Aorta (tissue), 5 donors: ENCODE measurements at regions not wholly inside any gene's neighbourhood (a gene's known extent, or its start where the extent isn't known, plus 50 kb on each side); places are given as distances from the start of the nearest gene placed in this dataset.

Experiments
- ATAC-seq: fragments of 200-7000 bp; cut with Tn5 transposase; one replicate; pipeline ENCODE4 v1.9.1; 2022; ENCODE audit warnings: moderate library complexity; ENCODE audit not compliant: low FRiP score
- DNase-seq, 2 donors: peaks; one replicate each; pipeline ENCODE4 v3.0.0-alpha.2; 2020
- H3K27ac ChIP-seq, 2 donors: one replicate each; pipeline ENCODE4 v1.5.1; 2013; ENCODE audit warnings: low read length in 2 of 2, mild to moderate bottlenecking in 2 of 2, moderate library complexity in 2 of 2, control low read depth in 1 of 2, inconsistent platforms in 1 of 2, low read depth in 1 of 2
- H3K27me3 ChIP-seq, 2 donors: one replicate each; pipeline ENCODE4 v1.6.1; 2013; ENCODE audit warnings: control low read depth in 1 of 2, low read length in 1 of 2, mild to moderate bottlenecking in 1 of 2, moderate library complexity in 1 of 2; ENCODE audit not compliant: insufficient read depth in 2 of 2, control insufficient read depth in 1 of 2
- H3K36me3 ChIP-seq, 2 donors: one replicate each; pipeline ENCODE4 v1.6.1; 2013; ENCODE audit warnings: control low read depth in 1 of 2, low read length in 1 of 2, mild to moderate bottlenecking in 1 of 2; ENCODE audit not compliant: insufficient read depth in 2 of 2, control insufficient read depth in 1 of 2
- H3K4me1 ChIP-seq, 2 donors: one replicate each; pipeline ENCODE4 v1.6.1; 2013; ENCODE audit warnings: low read length in 2 of 2, control low read depth in 1 of 2, mild to moderate bottlenecking in 1 of 2, moderate library complexity in 1 of 2; ENCODE audit not compliant: insufficient read depth in 2 of 2, control insufficient read depth in 1 of 2
- H3K4me3 ChIP-seq, 2 donors: one replicate each; pipeline ENCODE4 v1.5.1; 2013; ENCODE audit warnings: low read length in 2 of 2, control low read depth in 1 of 2, mild to moderate bottlenecking in 1 of 2
- H3K9me3 ChIP-seq: one replicate; pipeline ENCODE4 v1.6.1; 2013; ENCODE audit warnings: mild to moderate bottlenecking, low read length; ENCODE audit not compliant: control insufficient read depth
- WGBS, 2 donors: extraction: QIAGEN DNeasy Blood & Tissue Kit; methylation state at CpG; one replicate each; pipeline ENCODE4 v1.1.7; 2013; 5-methylcytosine and 5-hydroxymethylcytosine counted together
- intact Hi-C, 2 donors: fragments of 100-400 bp; cut with DNase I; formaldehyde crosslinking; loops; one replicate each; pipeline versions ENCODE4 v1.14.2 to v1.15.0; 2022
- donor health status: healthy with polysubstance abuse.
- donor health status: Bipolar disorder and iron deficiency.
- donor health status: DM: no; HTN: no; CAD: no.
- donor health status: DM: no; HTN: no; CAD: no.
- donor health status: DM: yes; HTN: yes; CAD: no.

DNA sequence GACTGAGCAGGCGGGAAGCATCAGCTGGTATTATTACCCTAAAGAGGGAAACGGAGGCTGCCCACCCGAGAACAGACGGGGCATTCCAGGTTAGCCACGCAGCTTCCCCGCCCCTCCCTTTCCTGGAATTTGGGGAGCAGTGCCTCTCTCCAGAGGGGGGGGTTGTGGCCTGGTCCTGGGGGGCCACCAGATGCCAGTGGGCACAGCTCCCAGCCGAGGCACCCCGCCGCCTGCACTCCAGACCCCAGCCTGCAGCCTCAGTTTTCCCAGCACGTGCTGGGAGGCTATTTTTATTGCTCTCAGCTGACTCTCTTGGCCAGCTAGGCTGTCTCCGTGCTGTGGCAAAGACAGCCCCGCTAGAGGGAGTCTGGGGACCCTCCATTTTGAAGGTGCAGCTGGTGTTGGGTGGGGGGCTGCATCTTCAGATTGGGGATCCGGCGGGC lies 62.7 kb upstream of the GSE1 start:
- no peak for DNase-seq
- H3K27ac ChIP-seq = no peak overlapping the region
- H3K4me3 ChIP-seq = no peak overlapping the region
- no peaks in the 10 kb centered on the region for H3K36me3 ChIP-seq
- H3K27me3 ChIP-seq = no peaks in the 10 kb centered on the region
- ATAC-seq = no peak
- intact Hi-C loops = loop anchor here in 1 of 2 donors (10.0 kb wide), 1 partner anchor 86 kb away; no protein-coding TSS in a partner anchor
- H3K4me1 ChIP-seq = no peaks in the 10 kb centered on the region
- WGBS, 2 donors = 36 to 45% methylated on average over 14 of the region's 14 CpGs
- no peaks in the 10 kb centered on the region for H3K9me3 ChIP-seq

- ATAC-seq (no peak), DNase-seq (no peak)
- intact Hi-C loops = loop anchor here in 1 of 2 donors (10.0 kb wide), 1 partner anchor 86 kb away; no protein-coding TSS in a partner anchor
- no peak overlapping the region for H3K27ac ChIP-seq
- no peak overlapping the region for H3K4me3 ChIP-seq
- no peaks in the 10 kb centered on the region for H3K36me3 ChIP-seq
- WGBS, 2 donors = 87% methylated on average over 25 of the region's 25 CpGs
- H3K27me3 ChIP-seq = no peaks in the 10 kb centered on the region
- H3K9me3 ChIP-seq = no peaks in the 10 kb centered on the region
- H3K4me1 ChIP-seq = no peaks in the 10 kb centered on the region
These were observed 61.9 kb upstream of the GSE1 start for GRCh38 chr16:85550953-85551924.

DNA sequence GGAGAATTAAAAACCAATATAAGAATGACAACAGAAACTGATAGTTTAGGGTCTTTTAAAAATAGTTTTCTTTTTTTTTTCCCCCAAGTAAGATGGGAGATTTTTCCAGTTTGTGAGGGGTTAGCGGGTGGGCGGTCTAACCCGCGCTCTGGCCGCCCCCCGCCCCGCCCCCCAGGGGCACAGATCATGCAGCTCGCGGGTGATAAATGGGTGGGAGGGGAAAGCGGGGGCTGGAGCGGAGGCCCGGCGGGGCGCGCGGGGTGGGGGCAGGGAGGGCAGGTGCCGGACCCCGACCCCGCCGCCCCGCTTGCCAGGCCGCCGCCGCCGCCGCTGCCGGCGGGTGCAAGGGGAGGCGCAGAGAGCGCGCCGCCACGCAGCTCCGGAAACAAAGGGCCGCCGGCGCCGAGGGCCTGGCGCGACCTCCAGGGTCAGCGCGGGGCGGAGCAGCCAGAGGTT lies 60.1 kb upstream of the GSE1 start:
- no peak for DNase-seq
- intact Hi-C loops = loop anchor here in 1 of 2 donors (10.0 kb wide), 1 partner anchor 88 kb away; no protein-coding TSS in a partner anchor
- Histone ChIP-seq H3K4me1 (no peaks in the 10 kb centered on the region), H3K27me3 (no peaks in the 10 kb centered on the region), H3K27ac (no peak overlapping the region), H3K4me3 (peak overlapping the region; percentile 74 to 83), H3K36me3 (no peaks in the 10 kb centered on the region), H3K9me3 (no peaks in the 10 kb centered on the region)
- WGBS, 2 donors = 8 to 11% methylated on average over 26 to 43 of the region's 43 CpGs
- no peak for ATAC-seq

GRCh38 chr16:85553436-85554113 lies 59.5 kb upstream of the GSE1 start:
- intact Hi-C loops = loop anchor here (2.0 to 10.0 kb wide), 2 partner anchors 57 to 89 kb away; no protein-coding TSS in a partner anchor
- peak overlapping the region in 1 of 2 donors; percentile 23 for H3K27ac ChIP-seq
- no peaks in the 10 kb centered on the region for H3K27me3 ChIP-seq
- WGBS, 2 donors = 1% methylated on average over 45 to 57 of the region's 57 CpGs
- peak overlapping the region; percentile 74 to 83 for H3K4me3 ChIP-seq
- H3K4me1 ChIP-seq = no peaks in the 10 kb centered on the region
- H3K9me3 ChIP-seq = no peaks in the 10 kb centered on the region
- DNase-seq = peak; percentile 80 to 90
- H3K36me3 ChIP-seq = no peaks in the 10 kb centered on the region
- ATAC-seq = peak; percentile 58

DNA sequence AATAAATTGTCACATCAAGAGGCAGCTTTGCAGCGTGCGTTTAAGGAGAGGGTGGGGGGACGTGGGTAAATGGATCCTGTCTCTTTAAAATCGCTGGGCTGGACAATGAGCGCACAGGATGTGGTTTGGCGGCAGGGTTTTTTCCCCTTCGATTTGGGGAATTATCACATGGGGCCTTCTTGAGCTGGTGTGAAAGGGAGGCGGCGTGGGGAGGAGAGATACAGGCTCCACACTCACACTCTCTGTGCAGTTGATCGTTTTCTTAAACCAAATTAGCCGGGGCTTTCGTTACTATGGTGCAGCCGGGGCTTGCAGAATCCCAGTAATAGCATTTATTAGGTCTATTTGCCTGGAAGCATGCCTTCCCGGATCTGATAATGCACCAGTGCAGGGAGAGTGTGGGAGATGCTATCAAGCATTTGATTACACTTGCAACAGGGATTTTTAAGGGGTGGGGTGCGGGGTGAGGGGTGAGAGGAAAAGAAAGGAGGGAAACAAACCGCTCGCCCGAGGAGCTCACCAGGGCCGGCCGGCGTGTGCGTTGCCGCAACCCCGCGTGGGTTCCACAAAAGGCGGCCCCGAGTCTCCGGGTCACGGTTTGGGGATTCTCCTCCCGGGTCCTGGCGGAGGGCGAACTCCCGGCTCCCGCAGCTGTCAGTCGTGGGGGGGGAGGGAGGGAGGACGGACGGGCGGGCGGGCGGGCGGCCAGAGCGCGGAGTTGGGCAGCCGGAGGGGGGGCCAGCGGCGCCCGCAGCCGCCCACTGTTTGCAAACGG lies 58.8 kb upstream of the GSE1 start:
- Histone ChIP-seq H3K9me3 (no peaks in the 10 kb centered on the region), H3K4me3 (peak overlapping the region; percentile 74 to 83), H3K36me3 (no peaks in the 10 kb centered on the region), H3K4me1 (no peaks in the 10 kb centered on the region), H3K27me3 (no peaks in the 10 kb centered on the region), H3K27ac (peak overlapping the region in 1 of 2 donors; percentile 55)
- ATAC-seq (peak; percentile 66), DNase-seq (peak in 1 of 2 donors; percentile 88)
- 1% methylated on average over 38 to 49 of the region's 49 CpGs for WGBS, 2 donors
- intact Hi-C loops = loop anchor here (2.0 to 10.0 kb wide), 2 partner anchors 56 to 90 kb away; no protein-coding TSS in a partner anchor

GRCh38 chr16:85554889-85555718 lies 58.0 kb upstream of the GSE1 start:
- H3K4me3 ChIP-seq = peak overlapping the region; percentile 74 to 83
- H3K4me1 ChIP-seq = no peaks in the 10 kb centered on the region
- peak overlapping the region in 1 of 2 donors; percentile 55 for H3K27ac ChIP-seq
- H3K36me3 ChIP-seq = no peaks in the 10 kb centered on the region
- H3K27me3 ChIP-seq = no peaks in the 10 kb centered on the region
- intact Hi-C loops = loop anchor here (1.0 to 10.0 kb wide), 4 partner anchors 40 to 90 kb away; no protein-coding TSS in a partner anchor
- no peaks in the 10 kb centered on the region for H3K9me3 ChIP-seq
- DNase-seq = peak; percentile 84 to 92
- WGBS, 2 donors = 0% methylated on average over 57 to 62 of the region's 62 CpGs
- peak; percentile 70 for ATAC-seq

DNA sequence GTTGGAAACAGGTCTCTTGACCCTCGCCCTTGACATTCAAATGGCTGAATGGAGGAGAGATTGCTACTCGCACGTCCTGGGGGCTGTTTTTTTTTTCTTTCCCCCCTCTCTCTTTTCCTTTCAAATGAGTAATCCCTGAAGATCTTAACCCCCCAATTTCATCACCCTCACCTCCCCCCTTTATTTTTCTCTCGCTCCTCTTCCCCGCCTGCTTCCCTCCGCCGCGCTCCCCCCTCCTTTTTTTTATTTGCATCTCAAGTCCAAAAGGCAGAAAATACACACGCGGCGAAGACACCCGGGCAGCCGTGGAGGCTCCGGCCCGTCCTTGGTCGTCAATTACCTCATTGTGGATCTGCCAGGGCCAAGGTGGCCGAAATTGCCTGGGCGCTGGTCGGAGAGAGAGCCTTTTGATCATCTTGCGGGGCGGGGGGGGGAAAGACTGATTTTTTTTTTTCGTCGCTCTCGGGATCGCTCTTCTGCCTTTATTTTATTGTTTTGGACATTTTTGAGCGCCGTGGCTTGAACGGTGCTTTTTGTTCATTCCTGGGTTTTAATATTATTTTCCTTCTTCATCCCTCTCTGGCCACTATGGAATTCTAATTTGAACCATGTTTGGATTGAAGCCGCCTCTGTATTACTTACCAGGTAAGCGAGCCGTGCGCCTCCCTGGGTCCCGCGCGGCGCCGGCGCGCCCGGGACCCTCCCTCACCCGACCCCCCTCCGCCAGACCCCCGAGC lies 57.2 kb upstream of the GSE1 start:
- WGBS, 2 donors = 0 to 1% methylated on average over 43 of the region's 43 CpGs
- DNase-seq (peak in 1 of 2 donors; percentile 69), ATAC-seq (no peak)
- no peaks in the 10 kb centered on the region for H3K27me3 ChIP-seq
- H3K4me1 ChIP-seq = no peaks in the 10 kb centered on the region
- no peaks in the 10 kb centered on the region for H3K9me3 ChIP-seq
- peak overlapping the region; percentile 74 to 83 for H3K4me3 ChIP-seq
- H3K27ac ChIP-seq = no peak overlapping the region
- H3K36me3 ChIP-seq = no peaks in the 10 kb centered on the region
- intact Hi-C loops = loop anchor here (1.0 to 10.0 kb wide), 4 partner anchors 41 to 91 kb away; no protein-coding TSS in a partner anchor
